Dermis microvascular lymphatic vessel endothelial cell (primary cell): ENCODE measurements at regions not wholly inside any gene's neighbourhood (a gene's known extent, or its start where the extent isn't known, plus 50 kb on each side); places are given as distances from the start of the nearest gene placed in this dataset.

Source experiments
- DNase-seq, 2 donors: peaks; one replicate each; pipeline versions ENCODE4 v3.0.0 to v3.0.0-alpha.2; 2010; ENCODE audit warnings: low read depth in 2 of 2

DNA sequence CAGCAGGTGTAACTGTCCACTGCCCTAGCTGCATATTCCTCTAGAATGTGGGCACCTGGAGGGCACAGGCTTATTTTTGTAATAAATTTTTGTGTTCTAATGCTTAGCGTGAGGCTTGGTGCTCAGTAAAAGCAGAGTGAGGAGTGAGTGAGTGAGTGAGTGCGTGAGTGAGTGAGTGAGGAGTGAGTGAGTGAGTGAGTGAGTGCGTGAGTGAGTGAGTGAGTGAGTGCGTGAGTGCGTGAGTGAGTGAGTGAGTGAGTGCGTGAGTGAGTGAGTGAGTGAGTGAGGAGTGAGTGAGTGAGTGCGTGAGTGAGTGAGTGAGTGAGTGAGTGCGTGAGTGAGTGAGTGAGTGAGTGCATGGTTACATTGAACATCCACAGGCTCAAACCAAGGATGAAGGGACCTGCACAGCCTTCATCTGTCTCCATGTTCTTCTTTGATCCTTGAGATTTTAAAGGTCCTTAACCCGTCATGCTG lies 371.5 kb downstream of the MED10 start:
- DNase-seq, result no peak

- DNase-seq, result no peak
Observed at GRCh38 chr5:6003040-6003825, 375.1 kb downstream of the MED10 start.

- no peak for DNase-seq
Observed at GRCh38 chr5:6000867-6001266, 377.5 kb downstream of the MED10 start.

DNA sequence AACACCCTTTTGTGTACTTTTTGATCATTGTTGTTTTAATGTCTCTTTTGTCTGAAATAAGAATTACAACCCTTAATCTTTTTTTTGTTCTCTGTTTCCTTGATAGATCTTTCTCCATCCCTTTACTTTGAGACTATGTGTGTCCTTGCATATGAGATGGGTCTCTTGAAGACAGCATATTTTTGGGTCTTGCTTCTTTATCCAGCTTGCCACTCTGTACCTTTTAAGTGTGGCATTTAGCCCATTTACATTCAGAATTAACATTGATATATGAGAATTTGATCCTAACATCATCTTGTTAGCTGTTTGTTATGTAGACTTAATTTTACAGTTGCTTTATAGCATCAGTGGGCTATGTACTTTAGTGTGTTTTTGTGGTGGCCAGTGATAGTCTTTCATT lies 382.5 kb downstream of the MED10 start:
- no peak for DNase-seq

DNA sequence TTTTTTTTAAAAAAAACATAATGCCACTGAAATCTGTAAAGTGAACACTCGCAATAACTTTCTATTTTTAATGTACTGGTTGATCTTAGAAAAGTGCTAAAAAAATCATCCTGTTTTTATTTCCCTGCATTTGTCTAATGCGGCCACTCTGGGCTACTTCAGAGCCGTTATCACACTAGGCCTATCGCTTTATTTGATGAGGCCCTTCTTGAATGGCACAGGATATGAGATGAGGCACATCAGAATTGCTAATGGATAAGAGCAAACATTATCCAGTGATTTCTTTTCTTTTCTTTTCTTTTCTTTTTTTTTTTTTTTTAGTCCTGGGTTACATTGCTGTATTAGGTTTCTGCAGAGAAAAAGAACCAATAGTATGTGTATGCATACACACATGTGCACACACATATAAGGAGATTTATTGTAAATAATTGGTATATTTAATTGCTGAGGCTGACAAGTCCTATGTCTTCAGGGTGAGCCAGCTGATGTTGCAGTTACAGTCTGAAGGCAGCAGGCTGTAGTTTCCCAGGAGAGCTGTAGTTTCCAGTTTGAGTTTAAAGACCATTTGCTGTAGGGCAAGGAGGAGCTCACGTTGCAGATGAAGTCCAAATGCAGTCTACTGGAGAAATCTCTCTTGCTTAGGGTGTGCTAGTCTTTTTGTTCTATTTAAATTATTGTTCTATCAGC lies 391.7 kb downstream of the MED10 start:
- DNase-seq, result no peak

GRCh38 chr5:5985332-5985731 lies 393.0 kb downstream of the MED10 start:
- no peak for DNase-seq

DNA sequence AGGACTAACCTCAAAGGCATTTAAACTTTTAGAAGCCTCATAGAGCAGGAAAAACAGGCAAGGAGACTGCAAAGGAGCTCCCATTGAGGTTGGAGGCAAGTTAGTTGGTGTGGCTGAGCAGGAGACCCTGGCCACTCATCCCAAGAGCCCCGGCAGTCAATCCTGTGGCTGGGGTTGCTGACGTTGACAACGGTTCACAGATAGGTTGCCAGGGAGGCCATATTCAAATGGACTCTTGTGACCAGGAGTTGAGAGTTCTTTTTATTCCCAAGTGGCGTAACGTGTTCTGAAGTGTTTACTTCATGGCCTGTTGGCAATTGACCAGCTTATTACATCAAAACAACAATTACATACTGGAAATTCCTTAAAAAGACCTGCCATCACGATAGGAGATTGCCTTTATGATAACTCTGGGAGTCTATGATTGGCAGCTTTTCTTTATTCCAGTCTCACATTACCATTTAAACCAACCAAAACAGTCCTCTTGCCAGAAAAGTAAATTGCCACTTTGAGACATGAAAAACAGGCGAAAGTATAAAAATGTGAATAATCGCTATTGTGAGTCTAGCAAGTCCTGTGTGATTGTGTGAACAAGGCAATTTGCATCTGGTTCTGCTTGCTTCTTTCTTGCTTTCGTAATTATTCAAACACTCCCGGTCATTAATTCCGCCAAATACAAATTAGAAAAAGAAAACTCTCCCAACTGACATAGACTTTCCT lies 394.9 kb downstream of the MED10 start:
- no peak for DNase-seq

- DNase-seq, result no peak
Observed at GRCh38 chr5:5981562-5981961, 396.8 kb downstream of the MED10 start.

GRCh38 chr5:5980538-5980895 lies 397.8 kb downstream of the MED10 start:
- DNase-seq, result no peak

DNA sequence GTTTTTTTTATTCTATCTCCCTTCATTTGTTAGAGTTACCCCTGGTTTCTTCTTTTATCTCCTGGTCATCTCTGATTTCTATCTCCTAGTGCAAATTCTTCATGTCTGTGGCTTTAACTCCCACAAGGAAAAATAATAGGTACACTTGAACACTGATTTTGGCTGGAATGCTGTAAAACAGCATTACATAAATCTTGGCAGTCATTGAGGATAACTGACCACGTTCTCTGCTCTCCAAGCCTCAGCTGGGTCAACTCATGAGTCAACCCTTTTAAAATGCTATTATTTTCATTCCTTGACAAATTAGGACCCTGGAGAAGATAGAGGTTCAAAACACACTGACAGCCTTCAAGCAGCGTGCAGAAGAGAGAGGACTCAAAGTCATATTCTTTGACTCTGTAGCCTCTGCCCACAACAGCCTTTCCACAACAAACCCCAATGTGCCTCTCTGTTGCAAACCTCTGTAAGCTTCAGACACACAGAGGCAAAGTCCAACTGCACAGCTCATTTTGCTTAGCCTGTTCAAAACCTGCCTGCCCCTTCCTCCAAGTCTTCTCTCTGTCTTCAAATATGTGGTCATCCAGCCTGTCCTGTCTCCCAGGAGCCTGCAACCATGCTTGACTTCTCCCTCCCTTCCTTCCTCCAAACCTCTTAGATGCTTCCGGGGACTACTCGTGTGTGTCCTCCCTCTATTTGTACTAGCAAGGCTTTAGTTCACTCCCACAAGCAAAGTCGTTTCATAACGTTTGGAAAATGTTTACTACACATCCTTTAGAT lies 398.4 kb downstream of the MED10 start:
- no peak for DNase-seq

DNA sequence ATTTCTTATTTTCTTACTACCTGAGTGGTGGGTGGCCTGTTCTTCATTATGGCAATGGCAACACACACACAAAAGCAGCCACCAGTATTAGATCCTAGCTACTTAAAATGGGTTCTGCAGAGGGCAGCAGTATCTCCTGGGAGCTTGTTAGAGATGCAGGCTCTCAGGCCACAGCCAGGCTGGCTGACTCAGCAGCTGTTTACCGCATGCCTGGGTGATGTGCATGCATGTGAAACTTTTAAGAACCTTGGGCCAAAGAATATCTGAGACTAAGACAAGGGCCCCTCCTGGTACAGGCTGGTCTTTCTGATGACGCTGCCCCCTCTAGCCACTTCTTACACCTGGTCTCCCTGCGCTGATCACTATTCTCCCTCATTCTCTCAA lies 399.0 kb downstream of the MED10 start:
- no peak for DNase-seq

DNA sequence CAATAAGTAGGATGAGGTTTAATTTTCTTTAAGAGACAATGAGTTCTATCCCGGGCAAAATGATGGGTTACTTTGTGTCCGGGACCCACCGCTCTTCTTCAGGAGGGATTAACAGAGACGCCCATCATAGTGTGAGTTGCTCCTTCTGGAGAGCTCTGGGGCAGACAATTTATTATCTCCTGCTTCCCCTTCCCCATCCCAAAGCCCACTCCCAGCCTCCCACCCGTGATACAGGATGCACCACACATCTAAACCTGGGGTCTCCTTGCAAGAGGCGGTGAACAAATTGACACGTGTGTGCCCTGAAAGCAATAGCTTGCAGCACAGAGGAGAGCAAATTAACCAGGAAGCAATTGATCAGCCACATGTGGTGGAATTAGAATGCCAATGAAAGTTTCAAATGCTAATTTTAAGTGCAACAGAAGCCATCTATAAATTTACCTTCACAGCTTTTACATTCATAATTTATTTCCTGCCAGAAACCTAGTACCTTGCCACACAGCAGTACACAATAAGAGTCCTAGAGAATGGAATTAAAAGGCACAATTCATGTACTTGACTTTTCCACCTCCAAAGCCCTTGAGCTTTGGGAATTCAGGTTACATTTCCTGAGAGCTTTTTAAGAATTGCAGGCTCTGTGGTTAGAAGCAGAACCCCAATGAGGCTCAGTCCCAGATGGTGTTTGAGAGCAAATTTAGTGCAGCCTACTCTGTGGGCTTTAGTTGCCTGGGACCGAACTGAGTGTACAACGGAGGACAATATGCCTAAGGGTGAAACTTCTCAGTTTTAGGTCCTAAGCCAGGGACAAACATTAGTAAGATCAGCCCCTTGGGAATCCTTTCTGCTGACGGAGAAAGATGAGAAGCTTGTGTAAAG lies 399.6 kb downstream of the MED10 start:
- DNase-seq, result no peak

DNA sequence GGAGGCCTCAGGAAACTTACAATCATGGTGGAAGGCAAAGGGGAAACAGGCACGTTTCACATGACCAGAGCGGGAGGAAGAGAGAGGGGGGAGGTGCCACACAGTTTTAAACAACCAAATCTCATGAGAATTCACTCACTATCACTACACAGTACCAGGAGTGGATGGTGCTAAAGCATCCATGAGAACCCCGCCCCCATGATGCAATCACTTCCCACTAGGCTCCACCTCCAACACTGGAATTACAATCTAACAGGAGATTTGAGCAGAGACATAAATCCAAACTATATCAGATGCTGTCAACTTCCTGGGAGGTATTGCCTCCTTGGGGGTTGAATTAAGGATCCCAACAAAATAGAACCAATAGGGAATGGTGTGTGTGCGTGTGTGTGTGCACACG lies 407.1 kb downstream of the MED10 start:
- no peak for DNase-seq

DNA sequence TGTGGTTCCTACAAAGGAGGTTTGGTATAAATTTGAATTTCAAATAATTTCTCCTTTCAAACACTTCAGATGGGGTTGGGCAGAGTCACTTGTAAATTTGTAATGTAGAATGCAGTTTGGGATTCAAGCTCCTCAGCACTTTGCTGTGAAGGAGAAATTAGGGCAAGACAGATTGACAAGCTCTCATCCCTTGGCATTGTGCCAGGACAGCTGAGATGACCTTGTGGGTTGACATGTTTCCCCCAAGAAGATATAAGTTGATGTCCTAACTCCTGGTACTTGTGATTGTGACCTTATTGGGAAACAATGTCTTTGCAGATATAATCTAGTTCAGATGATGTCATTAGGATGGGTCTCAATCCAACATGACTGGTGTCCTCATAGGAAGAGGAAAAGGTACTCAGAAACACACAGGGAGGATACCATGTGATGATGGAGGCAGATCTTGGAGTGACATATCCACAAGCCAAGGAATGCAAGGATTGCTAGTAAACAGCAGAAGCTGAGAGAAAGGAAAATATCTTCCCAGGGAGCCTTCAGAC lies 408.3 kb downstream of the MED10 start:
- no peak for DNase-seq

DNA sequence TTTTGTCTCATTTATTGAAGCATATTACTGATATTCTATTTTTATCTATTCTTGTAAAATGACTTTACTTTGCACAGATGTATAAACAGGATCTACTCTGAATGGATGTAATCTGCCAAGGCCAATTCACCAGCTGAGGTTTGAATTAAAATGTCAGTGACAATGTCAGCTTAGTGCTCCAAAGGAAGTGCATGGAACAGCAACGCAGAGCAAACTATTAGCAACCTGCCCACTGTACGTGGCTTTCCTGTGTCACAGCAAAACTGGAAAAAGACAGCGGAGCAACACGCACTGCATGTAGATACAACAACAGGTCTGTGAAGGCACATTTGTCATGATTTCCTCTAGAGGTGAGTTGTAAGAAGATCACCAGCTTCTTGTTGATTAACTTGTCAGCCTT lies 409.4 kb downstream of the MED10 start:
- no peak for DNase-seq

- no peak for DNase-seq
Observed at GRCh38 chr5:5967944-5968343, 410.4 kb downstream of the MED10 start.

DNA sequence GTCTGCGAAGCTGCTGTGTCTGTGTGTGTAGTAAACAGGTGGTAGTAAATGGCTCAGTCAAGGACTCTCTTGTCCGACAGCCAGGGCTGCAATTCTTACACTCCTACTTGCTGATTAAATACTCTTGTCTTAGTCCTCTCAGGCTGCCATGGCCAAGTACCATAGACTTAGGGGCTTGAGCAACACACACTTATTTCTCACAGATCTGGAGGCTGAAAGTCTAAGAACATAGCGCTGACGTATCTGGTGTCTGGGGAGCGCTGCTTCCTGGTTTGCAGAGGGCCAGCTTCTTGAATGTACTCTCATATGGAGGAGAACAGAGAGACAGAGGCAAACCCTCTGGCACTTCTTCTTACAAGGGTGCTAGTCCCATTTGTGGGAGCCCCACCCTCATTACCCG lies 411.0 kb downstream of the MED10 start:
- DNase-seq, result no peak

DNA sequence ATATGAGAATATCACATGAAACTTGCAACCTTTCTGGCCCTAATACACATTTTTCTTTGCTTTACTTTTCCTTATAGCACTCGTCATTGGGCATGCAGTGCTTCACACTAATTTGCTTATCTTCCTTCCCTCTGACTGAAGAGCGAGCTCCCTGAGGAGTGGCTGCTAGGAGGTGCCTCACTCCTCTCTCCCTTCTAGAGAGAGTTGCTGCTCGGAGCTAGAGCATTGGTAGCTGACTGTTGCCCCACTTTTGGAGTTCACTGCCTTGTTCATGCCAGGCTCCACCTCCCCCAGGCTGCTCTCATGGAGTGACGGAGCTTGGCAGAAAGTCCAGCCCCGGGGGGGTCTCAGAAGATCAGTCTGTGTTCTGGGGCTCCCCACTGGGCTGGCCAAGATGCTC lies 413.2 kb downstream of the MED10 start:
- DNase-seq, result no peak

DNA sequence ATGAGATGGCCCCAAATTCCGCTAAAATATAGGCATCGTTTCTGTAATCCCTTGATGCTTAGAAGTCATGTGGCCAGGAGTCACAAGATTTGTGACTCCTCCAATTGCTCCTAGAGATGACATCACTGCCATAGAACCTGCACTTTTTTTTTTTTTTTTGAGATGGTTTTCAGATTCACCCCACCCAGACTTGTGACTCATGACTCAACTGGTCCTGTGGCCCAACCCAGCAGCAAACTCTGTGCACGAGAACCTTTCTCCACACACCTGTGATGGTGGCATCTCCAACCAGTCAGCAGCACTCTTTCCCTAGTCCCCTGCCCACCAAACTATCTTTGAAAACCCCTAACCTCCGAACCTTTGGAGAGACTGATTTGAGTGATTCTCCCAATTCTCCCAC lies 414.0 kb downstream of the MED10 start:
- no peak for DNase-seq

GRCh38 chr5:5957737-5958136 lies 420.6 kb downstream of the MED10 start:
- no peak for DNase-seq

DNA sequence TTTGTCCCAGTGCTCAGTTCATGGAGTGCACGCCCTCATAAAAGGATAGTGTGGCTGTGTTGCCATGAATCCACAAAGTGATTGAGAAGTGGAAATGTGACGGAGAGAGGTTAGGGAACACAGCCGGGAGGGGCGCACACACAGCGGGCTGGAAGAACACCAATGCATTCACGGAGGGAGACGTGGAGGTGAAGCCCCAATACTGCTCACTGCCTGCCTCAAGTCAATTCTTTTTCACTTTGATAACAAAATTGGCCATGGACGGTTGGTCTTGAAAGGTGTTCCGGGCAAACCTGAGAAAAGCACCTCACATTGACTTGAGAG lies 424.1 kb downstream of the MED10 start:
- DNase-seq, result no peak
